ENCODE measurements at regions not wholly inside any gene's neighbourhood (a gene's known extent, or its start where the extent isn't known, plus 50 kb on each side); places are given as distances from the start of the nearest gene placed in this dataset.

DNA sequence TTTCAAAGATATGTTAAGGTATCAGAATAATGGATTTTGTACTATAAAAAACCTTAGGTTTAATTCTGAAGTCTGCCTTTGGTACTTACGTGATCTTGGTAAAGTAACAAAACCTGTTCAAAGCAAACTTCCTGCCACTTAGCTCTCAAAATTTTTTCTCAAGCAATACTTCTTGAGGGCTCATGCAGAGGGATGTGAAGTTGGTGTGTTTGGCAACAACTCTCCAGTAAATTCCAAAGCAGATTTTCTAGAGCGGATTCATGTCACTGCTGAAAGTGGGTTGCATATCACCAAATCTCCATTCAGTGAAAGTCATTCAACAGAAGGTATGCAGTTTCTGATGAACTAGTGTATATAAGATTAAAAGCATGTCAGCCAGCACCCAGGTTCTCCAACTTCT is 856.7 kb downstream of the CDH8 start:
- TF ChIP-seq POLR2A (IDR thresholded peaks at IDR 0.05), result no peak
- no peak for TF ChIP-seq POLR2AphosphoS5 (IDR thresholded peaks at IDR 0.05)
- TF ChIP-seq, protein P1, sequence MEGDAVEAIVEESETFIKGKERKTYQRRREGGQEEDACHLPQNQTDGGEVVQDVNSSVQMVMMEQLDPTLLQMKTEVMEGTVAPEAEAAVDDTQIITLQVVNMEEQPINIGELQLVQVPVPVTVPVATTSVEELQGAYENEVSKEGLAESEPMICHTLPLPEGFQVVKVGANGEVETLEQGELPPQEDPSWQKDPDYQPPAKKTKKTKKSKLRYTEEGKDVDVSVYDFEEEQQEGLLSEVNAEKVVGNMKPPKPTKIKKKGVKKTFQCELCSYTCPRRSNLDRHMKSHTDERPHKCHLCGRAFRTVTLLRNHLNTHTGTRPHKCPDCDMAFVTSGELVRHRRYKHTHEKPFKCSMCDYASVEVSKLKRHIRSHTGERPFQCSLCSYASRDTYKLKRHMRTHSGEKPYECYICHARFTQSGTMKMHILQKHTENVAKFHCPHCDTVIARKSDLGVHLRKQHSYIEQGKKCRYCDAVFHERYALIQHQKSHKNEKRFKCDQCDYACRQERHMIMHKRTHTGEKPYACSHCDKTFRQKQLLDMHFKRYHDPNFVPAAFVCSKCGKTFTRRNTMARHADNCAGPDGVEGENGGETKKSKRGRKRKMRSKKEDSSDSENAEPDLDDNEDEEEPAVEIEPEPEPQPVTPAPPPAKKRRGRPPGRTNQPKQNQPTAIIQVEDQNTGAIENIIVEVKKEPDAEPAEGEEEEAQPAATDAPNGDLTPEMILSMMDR (IDR thresholded peaks at IDR 0.05), result no peak

All from upper lobe of left lung (tissue), 4 donors.